ENCODE measurements at regions not wholly inside any gene's neighbourhood (a gene's known extent, or its start where the extent isn't known, plus 50 kb on each side); places are given as distances from the start of the nearest gene placed in this dataset.

GRCh38 chr1:34656299-34656698, 98.5 kb upstream of the GJB5 start:
- DNase-seq (ENCODE audit: low read depth): no peak

DNA sequence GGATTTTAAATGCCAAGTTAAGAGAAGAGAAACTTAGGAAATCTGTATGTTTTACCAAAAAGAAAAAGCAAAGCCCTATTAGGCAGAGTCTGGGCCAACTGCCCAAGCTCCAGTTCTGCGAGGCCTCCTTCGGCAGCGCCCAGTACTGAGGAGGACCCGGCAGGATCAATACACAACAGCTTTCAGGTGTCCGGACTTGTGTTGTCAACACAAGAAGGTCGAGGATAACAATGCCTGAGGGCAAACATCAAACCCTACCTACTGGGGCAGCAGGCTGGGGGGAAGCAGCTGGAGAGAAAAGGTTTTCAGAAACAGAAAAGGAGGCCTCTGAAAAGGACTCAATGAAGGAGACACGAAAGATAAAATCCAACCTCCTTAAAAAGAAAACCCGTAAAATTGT, 98.1 kb upstream of the GJB5 start:
- DNase-seq (ENCODE audit: low read depth): no peak

GRCh38 chr1:34657266-34657665, 97.6 kb upstream of the GJB5 start:
- no peak for DNase-seq (ENCODE audit: low read depth)

DNA sequence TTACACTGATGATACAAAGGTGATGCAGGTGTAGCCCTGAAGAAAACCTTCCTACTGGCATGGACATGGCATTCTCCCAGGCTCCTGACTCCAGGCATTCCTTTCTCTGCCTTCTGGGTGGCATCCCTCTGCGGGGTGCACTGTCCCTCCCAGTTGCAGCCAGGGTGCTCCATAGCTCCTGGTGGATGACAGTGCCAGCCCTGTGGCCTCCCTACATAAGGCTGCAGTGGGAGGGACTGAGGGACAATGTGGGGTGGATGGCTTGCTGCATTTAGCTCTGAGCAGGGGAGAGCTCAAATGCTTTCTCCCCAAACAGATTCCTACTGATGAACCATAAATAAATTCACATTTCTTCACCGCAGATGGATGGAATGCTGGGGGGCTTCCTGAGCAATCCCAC, 97.0 kb upstream of the GJB5 start:
- no peak for DNase-seq (ENCODE audit: low read depth)

GRCh38 chr1:34663031-34663430, 91.8 kb upstream of the GJB5 start:
- no peak for DNase-seq (ENCODE audit: low read depth)

DNA sequence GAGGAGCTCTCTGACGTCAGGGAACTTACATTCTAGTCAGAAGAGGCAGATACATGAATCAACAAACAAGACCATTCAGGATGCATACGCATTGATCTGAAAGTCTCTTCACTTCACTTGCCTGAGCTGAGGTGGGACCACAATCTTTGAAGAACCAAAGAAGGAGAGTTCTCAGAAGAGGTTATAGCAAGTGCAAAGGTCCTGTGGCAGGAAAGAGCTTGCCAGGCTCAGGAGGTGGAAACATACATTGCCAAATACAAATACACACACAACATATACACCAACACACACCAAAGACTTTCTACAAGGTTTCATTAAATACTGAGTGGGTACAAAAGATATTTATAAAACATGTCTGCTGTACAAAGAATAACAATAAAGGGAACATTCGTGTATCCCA, 86.8 kb upstream of the GJB5 start:
- DNase-seq (ENCODE audit: low read depth): no peak

- DNase-seq (ENCODE audit: low read depth): no peak
Observed at GRCh38 chr1:34670982-34671381, 83.9 kb upstream of the GJB5 start.

GRCh38 chr1:34671887-34672286, 83.0 kb upstream of the GJB5 start:
- DNase-seq (ENCODE audit: low read depth): no peak

- peak; percentile 8 for DNase-seq (ENCODE audit: low read depth)
Observed at GRCh38 chr1:34681480-34682451, 73.1 kb upstream of the GJB5 start.

DNA sequence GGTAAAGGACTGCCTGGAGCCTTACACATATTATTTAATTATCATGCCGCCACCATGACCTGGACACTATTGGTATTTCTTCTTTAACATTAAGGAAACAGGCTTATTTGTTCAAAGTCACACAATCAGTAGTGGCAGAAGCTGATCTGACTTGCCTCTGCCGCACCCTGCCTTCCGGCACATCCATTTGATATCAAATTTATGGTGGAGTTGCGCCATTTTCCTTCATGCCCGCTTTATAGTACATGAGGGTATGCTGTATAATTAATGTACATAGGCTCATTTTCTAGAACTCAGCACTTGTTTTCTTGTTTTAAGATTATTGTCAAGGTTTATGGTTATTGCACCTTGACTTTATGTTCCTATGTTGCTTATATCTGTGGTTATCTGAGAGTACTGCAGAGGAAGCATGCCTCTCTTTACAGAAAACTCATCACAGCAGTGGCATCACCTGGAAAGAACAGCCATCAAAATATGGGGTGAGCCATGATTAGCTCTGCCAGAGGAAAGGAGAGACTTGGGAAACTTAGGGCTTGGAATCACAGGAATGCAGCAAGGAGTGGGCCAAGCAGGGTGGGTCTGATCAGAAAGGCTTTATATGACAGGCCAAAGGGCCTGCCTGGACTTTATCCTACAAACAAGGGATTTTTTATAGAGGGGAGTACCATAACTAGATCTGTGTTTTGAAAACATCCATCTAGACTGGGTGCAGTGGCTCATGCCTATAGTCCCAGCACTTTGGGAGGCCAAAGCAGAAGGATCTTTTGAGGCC, 72.2 kb upstream of the GJB5 start:
- no peak for DNase-seq (ENCODE audit: low read depth)

DNA sequence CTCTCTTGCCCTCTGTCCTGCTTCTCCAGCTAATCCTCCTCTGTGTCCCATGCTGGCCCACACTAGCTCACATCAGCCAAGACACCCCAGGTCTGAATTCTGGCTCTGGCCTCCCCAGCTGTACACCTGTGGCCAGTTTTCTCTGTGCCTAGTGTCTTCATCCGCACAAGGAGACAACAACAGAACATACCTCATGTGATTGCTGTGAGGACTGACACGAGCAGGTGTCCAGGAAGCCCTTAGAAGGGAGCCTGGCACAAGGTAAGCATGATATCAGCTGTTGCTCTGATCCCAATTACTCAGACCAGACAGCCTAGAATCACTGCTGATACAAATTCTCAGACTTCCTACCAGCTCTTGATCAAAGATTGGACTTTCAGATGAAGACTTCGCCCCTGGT, 71.2 kb upstream of the GJB5 start:
- no peak for DNase-seq (ENCODE audit: low read depth)

- no peak for DNase-seq (ENCODE audit: low read depth)
Observed at GRCh38 chr1:34684266-34684665, 70.6 kb upstream of the GJB5 start.

DNA sequence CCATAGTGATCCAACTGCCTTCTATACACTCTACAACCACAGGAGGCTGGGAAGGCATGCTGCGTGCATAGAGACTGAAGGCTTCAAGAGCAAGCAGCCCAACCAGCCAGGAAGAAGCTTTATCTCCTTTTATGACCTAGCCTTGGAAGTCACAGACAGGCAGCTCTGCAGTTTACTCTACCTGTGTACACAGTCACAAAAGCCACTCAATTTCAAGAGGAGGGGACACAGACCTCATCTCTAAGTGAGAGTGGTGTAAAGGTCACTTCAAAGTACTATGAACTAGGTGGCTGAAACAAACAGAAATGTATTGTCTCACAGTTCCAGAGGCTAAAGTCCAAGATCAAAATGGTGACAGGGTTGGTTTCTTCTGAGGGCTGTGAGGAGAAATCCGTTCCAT, 69.6 kb upstream of the GJB5 start:
- DNase-seq (ENCODE audit: low read depth): no peak

GRCh38 chr1:34686531-34686930, 68.3 kb upstream of the GJB5 start:
- no peak for DNase-seq (ENCODE audit: low read depth)

- DNase-seq (ENCODE audit: low read depth): no peak
Observed at GRCh38 chr1:34688006-34688741, 66.7 kb upstream of the GJB5 start.

GRCh38 chr1:34690269-34690668, 64.6 kb upstream of the GJB5 start:
- no peak for DNase-seq (ENCODE audit: low read depth)

GRCh38 chr1:34693081-34693480, 61.8 kb upstream of the GJB5 start:
- DNase-seq (ENCODE audit: low read depth): no peak

- DNase-seq (ENCODE audit: low read depth): no peak
Observed at GRCh38 chr1:34694383-34694782, 60.5 kb upstream of the GJB5 start.

DNA sequence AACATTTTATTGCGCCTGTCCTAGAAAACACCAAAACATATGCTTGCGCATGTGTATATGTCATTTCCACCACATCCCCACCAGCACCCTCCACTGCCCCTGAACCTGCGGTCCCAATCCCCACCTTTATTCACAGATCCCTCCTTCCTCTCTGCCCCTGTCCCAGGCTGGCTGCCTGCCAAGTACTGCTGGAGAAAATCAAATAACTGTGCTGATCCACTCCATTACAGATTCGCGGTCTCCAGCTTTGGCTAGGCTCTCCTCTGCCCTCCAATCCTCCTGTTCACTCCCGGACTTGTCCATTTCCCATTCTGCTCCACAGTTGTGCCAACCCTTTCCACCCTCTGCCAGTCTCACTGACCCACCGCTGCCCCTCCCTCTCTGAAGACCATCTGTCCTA, 59.3 kb upstream of the GJB5 start:
- no peak for DNase-seq (ENCODE audit: low read depth)

DNA sequence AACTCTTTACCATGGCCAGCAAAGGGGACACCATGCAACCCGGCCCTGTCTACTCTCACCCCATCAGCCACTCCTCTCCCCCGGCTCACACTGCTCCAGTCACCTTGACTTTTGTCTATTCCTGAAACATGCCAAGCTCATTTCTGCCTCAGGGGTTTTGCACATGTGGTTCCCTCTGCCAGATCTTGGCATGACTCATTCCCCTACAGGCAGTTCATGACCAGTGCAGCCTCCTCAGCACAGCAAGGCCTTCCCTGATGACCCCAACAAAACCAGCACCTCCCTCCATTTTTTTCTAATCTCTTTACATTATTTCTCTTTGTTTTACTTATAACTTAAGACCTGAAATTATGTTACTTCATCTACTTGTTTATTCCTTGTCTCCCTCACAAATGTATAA, 58.6 kb upstream of the GJB5 start:
- DNase-seq (ENCODE audit: low read depth): no peak

DNA sequence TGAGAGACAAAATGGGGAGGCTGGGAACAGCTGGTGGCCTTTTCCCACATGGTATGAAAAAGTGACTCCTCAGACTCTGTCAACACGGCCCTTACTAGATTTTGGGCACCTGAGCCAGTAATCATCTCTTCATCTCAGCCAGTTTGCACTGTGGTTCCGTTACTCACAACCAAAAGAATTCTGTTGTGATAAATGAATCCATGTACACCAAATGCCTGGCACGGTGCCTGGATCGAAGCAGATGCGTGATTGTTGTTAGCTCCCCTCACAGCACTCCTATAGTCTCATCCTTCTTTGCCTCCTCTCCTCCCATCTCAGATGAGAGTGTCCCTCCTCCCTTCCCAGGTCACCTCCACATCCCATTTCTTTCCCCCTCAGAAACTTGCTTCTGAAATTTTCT, 57.9 kb upstream of the GJB5 start:
- DNase-seq (ENCODE audit: low read depth): no peak

GRCh38 chr1:34697818-34698217, 57.0 kb upstream of the GJB5 start:
- DNase-seq (ENCODE audit: low read depth): no peak

Data from HS-5 (cell line).